ENCODE measurements at regions not wholly inside any gene's neighbourhood (a gene's known extent, or its start where the extent isn't known, plus 50 kb on each side); places are given as distances from the start of the nearest gene placed in this dataset.

- Histone ChIP-seq H2BK120ac (ENCODE audit: low read depth, low read length, poor library complexity, severe bottlenecking) (no peak overlapping the region), H4K91ac (ENCODE audit: insufficient read length, low read depth, low read length) (no peak overlapping the region), H2BK5ac (ENCODE audit: insufficient read length, low read length) (no peak overlapping the region), H3K23me2 (ENCODE audit: insufficient read length, low read depth, low read length, poor library complexity, severe bottlenecking) (no peaks in the 10 kb centered on the region), H3K4ac (ENCODE audit: low read depth, low read length) (no peak overlapping the region), H3T11ph (ENCODE audit: low read length) (no peak overlapping the region), H3K14ac (ENCODE audit: insufficient read depth, low read length) (no peak overlapping the region), H2BK20ac (ENCODE audit: low read depth, low read length, poor library complexity, severe bottlenecking) (no peak overlapping the region), H2BK12ac (ENCODE audit: insufficient read length, low read depth, low read length) (no peak overlapping the region), H2BK15ac (ENCODE audit: low read depth, low read length) (no peak overlapping the region), H3K27ac (ENCODE audit: insufficient read length, low read depth, low read length) (no peak overlapping the region), H3K79me1 (ENCODE audit: insufficient read depth, low read depth, low read length, poor library complexity, severe bottlenecking) (no peaks in the 10 kb centered on the region), H3K4me1 (ENCODE audit: insufficient read depth, low read length) (no peaks in the 10 kb centered on the region; the same call in 1 of the 2 replicates), H3K23ac (ENCODE audit: insufficient read length, low read depth, low read length) (no peak overlapping the region), H4K8ac (replicated peaks; ENCODE audit: insufficient read length, low read depth, low read length) (no peak overlapping the region), H3K79me2 (ENCODE audit: insufficient read depth, low read length) (no peaks in the 10 kb centered on the region), H2AFZ (ENCODE audit: low read length) (no peak overlapping the region), H3K9ac (ENCODE audit: extremely low read depth, insufficient read length, low read length) (no peak overlapping the region), H3K27me3 (ENCODE audit: insufficient read depth, low read length) (no peaks in the 10 kb centered on the region), H4K20me1 (ENCODE audit: control insufficient read depth, insufficient read depth, insufficient read length) (no peaks in the 10 kb centered on the region), H2AK5ac (ENCODE audit: insufficient read length, low read length) (no peak overlapping the region), H3K18ac (ENCODE audit: insufficient read length, low read depth, low read length) (no peak overlapping the region), H3K4me2 (ENCODE audit: insufficient read depth, insufficient read length, low read length) (no peak overlapping the region), H4K5ac (ENCODE audit: insufficient read length, low read depth, low read length) (no peak overlapping the region), H3K9me3 (ENCODE audit: control insufficient read depth, low read depth, low read length) (no peaks in the 10 kb centered on the region), H3K56ac (ENCODE audit: insufficient read length, low read depth, low read length) (no peak overlapping the region)
- Mint-ChIP-seq H3K27me3 (ENCODE audit: low read depth) (no peaks in the 10 kb centered on the region), H3K36me3 (ENCODE audit: insufficient read depth in 1 of 3, low read depth in 3 of 3) (no peaks in the 10 kb centered on the region), H3K9me3 (no peaks in the 10 kb centered on the region), H3K27ac (no peak overlapping the region), H3K4me3 (no peak overlapping the region), H3K4me1 (peaks cover under 1% of the 10 kb centered on the region in 2 experiments; a peak in 3 of 4 replicates)
- TF ChIP-seq CTCF (conservative IDR thresholded peaks at IDR 0.05): no peak
- no peak for DNase-seq
- no CpG with 5 or more reads among the region's 8 CpGs for WGBS (ENCODE audit: extremely low coverage, insufficient read length, low lambda C conversion rate)
Measured at GRCh38 chr2:14348247-14348646, 284.3 kb upstream of the LRATD1 start.
